ENCODE measurements at regions not wholly inside any gene's neighbourhood (a gene's known extent, or its start where the extent isn't known, plus 50 kb on each side); places are given as distances from the start of the nearest gene placed in this dataset.

GRCh38 chr1:90122654-90123340, 127.9 kb downstream of the ZNF326 start:
- no peak for DNase-seq

GRCh38 chr1:90114521-90115141, 119.7 kb downstream of the ZNF326 start:
- no peak for DNase-seq

- no peak for DNase-seq
These were observed 113.1 kb downstream of the ZNF326 start for GRCh38 chr1:90107990-90108389.

- no peak for DNase-seq
These were observed 111.4 kb downstream of the ZNF326 start for GRCh38 chr1:90106311-90106710.

- DNase-seq: no peak
These were observed 110.1 kb downstream of the ZNF326 start for GRCh38 chr1:90104941-90105538.

- no peak for DNase-seq
These were observed 105.7 kb downstream of the ZNF326 start for GRCh38 chr1:90100566-90100965.

- no peak for DNase-seq
These were observed 97.5 kb downstream of the ZNF326 start for GRCh38 chr1:90092441-90092840.

Measured in stimulated activated CD4-positive, alpha-beta T cell treated with anti-CD3 and anti-CD28 coated beads, Interleukin-15, amount 100 ng/mL, for 24 hours (primary cell).